EH (cell line): ENCODE measurements at regions not wholly inside any gene's neighbourhood (a gene's known extent, or its start where the extent isn't known, plus 50 kb on each side); places are given as distances from the start of the nearest gene placed in this dataset.
"Not testable (repeated sequence)": the region's sequence is repeated elsewhere in the genome, so short reads cannot be mapped to it uniquely, and the experiment has no call there.

Experiments used
- DNase-seq: peaks from one replicate; pipeline ENCODE4 v3.0.0-alpha.2; 2015; ENCODE audit warnings: low read depth

- DNase-seq = not testable (repeated sequence)
Observed at GRCh38 chr3:74131546-74132328, 482.7 kb downstream of the CNTN3 start.

DNA sequence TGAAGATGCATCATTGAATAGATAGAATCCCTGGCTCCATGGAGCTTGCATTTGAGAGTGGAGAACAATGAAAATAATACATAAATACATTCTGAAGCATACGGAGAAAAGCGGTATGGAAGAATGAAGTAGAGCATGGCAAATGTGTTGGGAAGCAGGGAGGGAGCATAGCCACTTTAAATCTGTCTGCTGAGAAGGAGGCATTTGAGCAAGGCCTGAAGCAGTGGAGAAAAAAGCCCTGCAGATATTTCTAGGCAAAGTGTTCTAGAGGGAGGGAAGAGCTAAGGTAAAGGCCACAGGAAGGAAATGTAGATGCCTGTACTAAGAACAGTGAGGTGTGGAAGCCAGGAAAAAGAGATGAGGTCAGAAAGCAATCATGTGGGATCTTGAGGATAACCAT is 484.8 kb downstream of the CNTN3 start:
- DNase-seq = no peak

DNA sequence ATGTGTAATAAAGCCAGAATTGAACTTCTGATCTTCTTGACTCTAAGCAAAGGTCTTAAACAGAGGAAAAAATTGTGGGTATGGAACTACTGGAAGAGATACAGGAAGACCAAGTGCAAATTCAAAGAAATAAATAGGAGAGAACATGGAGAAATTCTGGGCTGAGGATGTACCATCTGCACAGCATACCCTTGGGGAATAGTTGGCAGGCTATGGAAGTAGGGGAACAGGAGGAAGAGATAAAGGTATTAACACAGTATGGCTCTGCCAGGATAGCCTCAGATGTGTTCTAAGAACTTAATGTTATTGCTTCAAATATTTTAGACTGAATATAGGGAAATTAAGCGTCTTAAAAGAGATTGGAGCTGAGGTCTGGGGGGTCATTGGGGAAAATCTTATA is 485.4 kb downstream of the CNTN3 start:
- no peak for DNase-seq

- no peak for DNase-seq
Observed at GRCh38 chr3:74127256-74127655, 487.2 kb downstream of the CNTN3 start.

- DNase-seq = no peak
Observed at GRCh38 chr3:74124782-74125181, 489.7 kb downstream of the CNTN3 start.

DNA sequence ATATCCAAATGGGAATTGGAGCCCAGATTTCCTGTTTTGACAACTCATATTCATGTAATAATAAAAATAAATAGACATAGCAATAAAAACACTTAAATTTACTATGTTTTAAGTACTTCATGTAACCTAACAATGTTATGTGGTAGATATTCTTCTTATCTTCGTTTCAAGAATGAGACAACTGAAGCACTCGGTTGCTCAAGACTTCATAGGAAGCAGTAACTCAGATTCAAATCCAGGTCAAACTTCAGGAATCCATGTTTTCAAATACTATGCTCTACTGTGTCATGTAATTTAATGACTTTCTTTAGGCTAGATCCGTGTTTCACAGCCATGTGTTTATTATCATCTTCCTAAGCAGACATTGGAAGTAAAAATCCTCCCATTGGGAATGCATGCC is 492.2 kb downstream of the CNTN3 start:
- no peak for DNase-seq

GRCh38 chr3:74121761-74122160 is 492.7 kb downstream of the CNTN3 start:
- DNase-seq = no peak

DNA sequence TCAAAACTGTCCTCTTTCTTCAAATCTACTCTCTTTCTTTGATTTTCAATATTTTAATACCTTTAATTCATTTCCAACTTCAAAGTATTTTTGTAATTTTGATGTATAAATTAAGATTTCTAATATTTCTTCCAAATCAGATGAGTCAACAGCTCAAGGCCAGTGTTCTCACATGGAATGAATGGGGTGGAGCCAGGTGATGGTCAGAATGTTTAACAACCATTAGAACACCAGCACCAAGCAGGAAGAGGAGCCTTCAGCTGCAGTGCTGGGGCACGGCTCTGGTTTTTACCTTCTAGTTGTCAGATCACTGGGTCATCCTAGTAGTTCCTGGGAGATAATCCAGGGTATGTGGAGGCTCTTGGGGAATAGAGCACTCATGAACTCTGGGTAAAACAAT is 494.5 kb upstream of the PDZRN3 start:
- DNase-seq = no peak

GRCh38 chr3:74115906-74116305 is 491.2 kb upstream of the PDZRN3 start:
- DNase-seq = no peak

DNA sequence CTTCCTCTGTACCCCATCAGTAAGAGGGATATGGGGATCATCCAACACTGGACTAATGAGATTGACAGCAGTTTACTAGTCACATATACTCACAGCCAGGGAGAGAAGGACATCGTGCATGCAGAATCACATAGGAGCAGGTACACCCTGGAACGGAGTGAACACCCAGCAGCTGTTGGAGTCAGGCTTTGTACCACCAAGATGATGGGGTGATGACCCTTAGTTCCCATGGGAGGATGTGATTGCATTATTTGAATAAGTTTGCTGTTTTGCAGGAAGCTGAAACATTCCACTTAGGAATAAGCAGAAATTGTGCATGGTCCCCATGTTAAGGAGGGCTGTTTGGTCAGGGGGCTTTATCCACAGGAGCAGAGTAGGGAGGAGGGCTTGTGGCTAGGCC is 482.7 kb upstream of the PDZRN3 start:
- DNase-seq = no peak

GRCh38 chr3:74106925-74107324 is 482.2 kb upstream of the PDZRN3 start:
- no peak for DNase-seq

DNA sequence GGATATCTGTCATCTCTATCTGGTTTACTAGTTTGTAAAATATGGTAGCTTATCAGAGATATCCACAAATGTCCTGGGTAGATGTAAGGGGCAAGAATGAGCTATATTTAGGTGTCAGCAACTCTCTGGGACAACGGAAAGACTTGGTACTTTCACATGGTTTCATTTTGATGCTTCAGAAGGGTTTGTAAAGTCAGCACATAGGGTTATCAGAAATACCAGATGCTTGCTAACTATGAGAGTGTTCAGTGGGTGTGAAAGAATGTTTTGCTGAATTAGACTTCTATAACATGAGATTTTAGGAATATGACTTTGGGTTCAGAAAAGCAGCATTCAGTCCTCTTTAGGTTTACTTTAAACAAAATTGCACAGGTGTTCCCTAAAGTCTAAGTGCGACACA is 466.5 kb upstream of the PDZRN3 start:
- no peak for DNase-seq

- peak; percentile 40 for DNase-seq
Observed at GRCh38 chr3:74089814-74090213, 465.1 kb upstream of the PDZRN3 start.

DNA sequence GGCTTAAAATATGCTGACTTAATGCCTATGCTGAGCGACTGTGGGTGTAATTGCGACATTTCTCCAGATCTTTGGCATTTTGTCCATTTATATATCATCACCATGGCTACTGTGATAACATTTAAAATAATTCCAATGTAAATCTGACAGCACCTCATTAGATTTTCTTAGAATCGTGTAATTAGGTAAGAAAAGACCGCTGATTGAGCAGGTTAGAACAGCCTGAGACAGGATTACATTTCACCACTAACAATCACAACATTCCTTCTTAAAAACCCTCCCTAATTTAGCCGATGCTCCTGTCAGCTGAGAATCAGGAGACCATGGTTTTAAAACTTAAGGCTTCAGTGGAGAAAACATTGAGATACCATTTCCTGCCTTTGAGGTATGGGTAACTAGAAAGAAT is 455.3 kb upstream of the PDZRN3 start:
- no peak for DNase-seq

GRCh38 chr3:74075241-74075640 is 450.5 kb upstream of the PDZRN3 start:
- DNase-seq = no peak

GRCh38 chr3:74074700-74075099 is 450.0 kb upstream of the PDZRN3 start:
- DNase-seq = no peak

GRCh38 chr3:74067296-74067695 is 442.6 kb upstream of the PDZRN3 start:
- DNase-seq = peak; percentile 4

DNA sequence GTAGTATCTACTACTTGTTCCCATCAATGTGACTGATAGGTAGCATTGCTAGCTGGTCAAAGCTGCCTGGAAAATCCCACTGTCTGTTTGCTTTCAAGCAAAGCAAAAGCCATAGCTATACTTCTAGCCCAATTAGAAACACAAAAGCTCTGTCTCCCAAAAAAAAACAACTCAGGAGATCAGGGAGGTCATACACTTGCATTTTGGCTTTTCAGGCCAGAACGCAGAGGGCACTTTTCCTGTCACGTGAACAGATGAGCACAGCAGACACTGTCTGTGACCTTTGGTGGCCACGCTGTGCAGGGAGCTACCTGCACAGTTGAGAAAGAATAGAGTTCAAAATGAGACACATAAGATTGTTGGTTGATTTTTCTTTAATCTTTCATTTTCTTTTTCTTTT is 441.7 kb upstream of the PDZRN3 start:
- DNase-seq = no peak

- no peak for DNase-seq
Observed at GRCh38 chr3:74059923-74060600, 435.3 kb upstream of the PDZRN3 start.

- DNase-seq = no peak
Observed at GRCh38 chr3:74059301-74059922, 434.7 kb upstream of the PDZRN3 start.

DNA sequence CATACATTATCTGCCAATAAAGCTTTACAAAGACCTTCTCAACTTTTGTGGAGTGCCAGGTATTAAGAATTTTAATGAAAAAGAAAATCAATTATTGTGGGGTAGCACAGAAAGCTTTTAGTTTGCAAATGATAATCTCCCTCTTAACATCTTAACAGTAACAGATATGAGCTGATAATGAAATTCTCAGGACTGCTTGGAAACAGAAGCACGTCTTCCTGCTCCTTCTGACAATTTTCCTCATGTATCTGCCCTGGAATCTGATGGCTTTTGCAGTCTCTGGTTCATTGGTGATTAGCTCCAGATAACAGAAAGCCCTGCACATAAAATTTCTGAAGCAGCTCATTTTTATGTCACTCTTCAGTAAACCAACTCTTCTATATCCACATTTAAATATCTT is 432.4 kb upstream of the PDZRN3 start:
- no peak for DNase-seq

GRCh38 chr3:74055061-74055460 is 430.3 kb upstream of the PDZRN3 start:
- DNase-seq = no peak

GRCh38 chr3:74054566-74054965 is 429.8 kb upstream of the PDZRN3 start:
- no peak for DNase-seq
